ENCODE measurements at regions not wholly inside any gene's neighbourhood (a gene's known extent, or its start where the extent isn't known, plus 50 kb on each side); places are given as distances from the start of the nearest gene placed in this dataset.

GRCh38 chr14:25113394-25113793 is 63.4 kb upstream of the STXBP6 start:
- no peak for TF ChIP-seq PBX3 (IDR thresholded peaks at IDR 0.05)
- no peak for TF ChIP-seq CTCF (IDR thresholded peaks at IDR 0.05)
- no peak for TF ChIP-seq NFE2L2 (conservative IDR thresholded peaks at IDR 0.05; ENCODE audit: low read length)
- no peak for TF ChIP-seq USF2 (IDR thresholded peaks at IDR 0.05)
- TF ChIP-seq POLR2A (IDR thresholded peaks at IDR 0.05; ENCODE audit: low read length), result no peak
- no peak for TF ChIP-seq EP300 (IDR thresholded peaks at IDR 0.05)
